OCI-LY1 (cell line): ENCODE measurements at regions not wholly inside any gene's neighbourhood (a gene's known extent, or its start where the extent isn't known, plus 50 kb on each side); places are given as distances from the start of the nearest gene placed in this dataset.
"Not testable (repeated sequence)": the region's sequence is repeated elsewhere in the genome, so short reads cannot be mapped to it uniquely, and the experiment has no call there.

Source experiments
- H2AFZ ChIP-seq: fragments of 200-600 bp; sonication (generic), shearing (Covaris generic); 2 replicates; pipeline ENCODE4 v1.6.0; 2014; ENCODE audit warnings: antibody characterized with exemption, mild to moderate bottlenecking, low read length
- H3F3A ChIP-seq: fragments of 200-600 bp; sonication (generic), shearing (Covaris generic); 2 replicates; pipeline ENCODE4 v1.6.0; 2014; ENCODE audit warnings: mild to moderate bottlenecking, antibody characterized with exemption, low read length, moderate library complexity; ENCODE audit not compliant: insufficient read depth
- H3K27ac ChIP-seq: fragments of 200-600 bp; sonication (generic); 2 replicates; pipeline ENCODE4 v1.5.1; 2014; ENCODE audit warnings: low read length, mixed run types, mild to moderate bottlenecking, low read depth; ENCODE audit not compliant: poor library complexity, severe bottlenecking
- H3K27me3 ChIP-seq: fragments of 200-600 bp; sonication (generic); 2 replicates; pipeline ENCODE4 v1.6.0; 2014; ENCODE audit warnings: antibody characterized with exemption, mild to moderate bottlenecking, low read length, moderate library complexity; ENCODE audit not compliant: insufficient read depth
- H3K36me3 ChIP-seq: fragments of 200-600 bp; sonication (generic); 2 replicates; pipeline ENCODE4 v1.6.1; 2014; ENCODE audit warnings: mild to moderate bottlenecking, antibody characterized with exemption, low read length, moderate library complexity, mixed read lengths; ENCODE audit not compliant: insufficient read depth
- H3K4me1 ChIP-seq: fragments of 200-600 bp; sonication (generic); 2 replicates; pipeline ENCODE4 v1.5.1; 2014; ENCODE audit warnings: mild to moderate bottlenecking, low read length, moderate library complexity; ENCODE audit not compliant: insufficient read depth, severe bottlenecking
- H3K4me2 ChIP-seq: fragments of 200-600 bp; sonication (generic), shearing (Covaris generic); 2 replicates; pipeline ENCODE4 v1.6.1; 2014; ENCODE audit warnings: low read length
- H3K4me3 ChIP-seq: fragments of 200-600 bp; sonication (generic); 2 replicates; pipeline ENCODE4 v1.5.1; 2014; ENCODE audit warnings: low read length, low read depth, mild to moderate bottlenecking, mixed read lengths; ENCODE audit not compliant: poor library complexity, severe bottlenecking
- H3K79me2 ChIP-seq: fragments of 200-600 bp; shearing (Covaris generic); 2 replicates; pipeline ENCODE4 v1.6.1; 2016; ENCODE audit warnings: mixed run types, low read length, mixed read lengths; ENCODE audit not compliant: insufficient read depth
- H3K9ac ChIP-seq: fragments of 200-600 bp; sonication (generic), shearing (Covaris generic); 2 replicates; pipeline ENCODE4 v1.6.1; 2014; ENCODE audit warnings: mild to moderate bottlenecking, low read length, mixed read lengths
- H3K9me2 ChIP-seq: fragments of 200-600 bp; sonication (generic), shearing (Covaris generic); 2 replicates; pipeline ENCODE4 v1.6.1; 2014; ENCODE audit warnings: low read depth, mild to moderate bottlenecking, low read length, mixed read lengths
- H3K9me3 ChIP-seq: fragments of 200-600 bp; shearing (Covaris generic); 2 replicates; pipeline ENCODE4 v1.6.1; 2014; ENCODE audit warnings: low read length, mixed read lengths
- H4K20me1 ChIP-seq: fragments of 200-600 bp; sonication (generic), shearing (Covaris generic); 2 replicates; pipeline ENCODE4 v1.6.0; 2016; ENCODE audit warnings: mild to moderate bottlenecking, low read length; ENCODE audit not compliant: insufficient read depth
- CTCF ChIP-seq: fragments of 200-600 bp; sonication (generic), shearing (Covaris generic); IDR thresholded peaks from 2 replicates; pipeline ENCODE4 v1.5.1; 2017; ENCODE audit warnings: mild to moderate bottlenecking, antibody characterized with exemption, low read length, moderate library complexity, mixed read lengths
- EZH2 ChIP-seq: fragments of 200-600 bp; sonication (generic), shearing (Covaris generic); IDR thresholded peaks from 2 replicates; pipeline ENCODE4 v1.8.0; 2017; ENCODE audit warnings: borderline replicate concordance, mixed run types, mild to moderate bottlenecking, antibody characterized with exemption, low read length, moderate library complexity, mixed read lengths

- H3K4me3 ChIP-seq = no peak overlapping the region
- H3K9me2 ChIP-seq = no peaks in the 10 kb centered on the region
- no peak overlapping the region for H3K4me2 ChIP-seq
- no peaks in the 10 kb centered on the region for H4K20me1 ChIP-seq
- H3K27me3 ChIP-seq = no peaks in the 10 kb centered on the region
- no peaks in the 10 kb centered on the region for H3K79me2 ChIP-seq
- H3K27ac ChIP-seq = no peak overlapping the region
- no peak overlapping the region for H2AFZ ChIP-seq
- no peaks in the 10 kb centered on the region for H3K4me1 ChIP-seq
- no peaks in the 10 kb centered on the region for H3K9me3 ChIP-seq
- no peak overlapping the region for H3K9ac ChIP-seq
- no peak for TF ChIP-seq CTCF
- TF ChIP-seq EZH2 = no peak
- no peaks in the 10 kb centered on the region for H3K36me3 ChIP-seq
- H3F3A ChIP-seq = no peaks in the 10 kb centered on the region
Measured at GRCh38 chr1:212173567-212173966, 111.6 kb upstream of the PPP2R5A start.

GRCh38 chr1:212174295-212174694, 110.9 kb upstream of the PPP2R5A start:
- H2AFZ ChIP-seq, H3F3A ChIP-seq, H3K27ac ChIP-seq, H3K36me3 ChIP-seq, H3K4me3 ChIP-seq, H3K27me3 ChIP-seq, H4K20me1 ChIP-seq, H3K9me3 ChIP-seq, H3K9me2 ChIP-seq, H3K4me2 ChIP-seq, H3K9ac ChIP-seq, H3K4me1 ChIP-seq, H3K79me2 ChIP-seq: not testable (repeated sequence)

GRCh38 chr1:212177542-212177941, 107.7 kb upstream of the PPP2R5A start:
- no peak for TF ChIP-seq EZH2
- TF ChIP-seq CTCF = no peak
- no peak overlapping the region for H3K9ac ChIP-seq

GRCh38 chr1:212178851-212179250, 106.4 kb upstream of the PPP2R5A start:
- no peaks in the 10 kb centered on the region for H3K27me3 ChIP-seq
- H3F3A ChIP-seq = no peaks in the 10 kb centered on the region
- H4K20me1 ChIP-seq = no peaks in the 10 kb centered on the region
- H3K27ac ChIP-seq = no peak overlapping the region
- H3K79me2 ChIP-seq = no peaks in the 10 kb centered on the region
- H3K9me3 ChIP-seq = no peaks in the 10 kb centered on the region
- no peak overlapping the region for H3K4me2 ChIP-seq
- H3K9me2 ChIP-seq = no peaks in the 10 kb centered on the region
- H3K4me1 ChIP-seq = no peaks in the 10 kb centered on the region
- H2AFZ ChIP-seq = no peak overlapping the region
- no peak for TF ChIP-seq CTCF
- TF ChIP-seq EZH2 = no peak
- no peaks in the 10 kb centered on the region for H3K36me3 ChIP-seq
- H3K9ac ChIP-seq = no peak overlapping the region
- H3K4me3 ChIP-seq = no peak overlapping the region

More at GRCh38 chr1:212177542-212177941, 107.7 kb upstream of the PPP2R5A start:
- Histone ChIP-seq H3K4me1 (no peaks in the 10 kb centered on the region), H3F3A (no peaks in the 10 kb centered on the region), H3K9me2 (no peaks in the 10 kb centered on the region), H3K27me3 (no peaks in the 10 kb centered on the region), H3K4me3 (no peak overlapping the region), H3K9me3 (no peaks in the 10 kb centered on the region), H3K27ac (no peak overlapping the region), H3K4me2 (no peak overlapping the region), H2AFZ (no peak overlapping the region), H3K36me3 (no peaks in the 10 kb centered on the region), H3K79me2 (no peaks in the 10 kb centered on the region), H4K20me1 (no peaks in the 10 kb centered on the region)
